ENCODE measurements at regions not wholly inside any gene's neighbourhood (a gene's known extent, or its start where the extent isn't known, plus 50 kb on each side); places are given as distances from the start of the nearest gene placed in this dataset.

- 85% methylated on average over 7 of the region's 7 CpGs; no CpG with 5 or more reads in 1 of the 2 experiments for WGBS, 2 experiments (ENCODE audit: extremely low coverage in 1 of 2, insufficient coverage in 1 of 2, insufficient read length in 1 of 2, insufficient replicate concordance in 2 of 2, low coverage in 1 of 2, low lambda C conversion rate in 2 of 2, missing lambda C conversion rate in 1 of 2)
- Histone ChIP-seq H2BK12ac (ENCODE audit: low read depth, low read length) (no peak overlapping the region), H3K27me3 (replicated peaks in 1 of 4; ENCODE audit: control insufficient read depth in 3 of 4, extremely low read depth in 1 of 4, insufficient read depth in 3 of 4, low read length in 3 of 4) (no peaks in the 10 kb centered on the region), H4K5ac (ENCODE audit: insufficient read length, low read depth, low read length) (no peak overlapping the region), H3K4ac (replicated peaks; ENCODE audit: insufficient read length, low read depth, low read length) (no peak overlapping the region), H3K79me1 (ENCODE audit: low read depth, low read length) (no peaks in the 10 kb centered on the region), H3K23ac (ENCODE audit: insufficient read length) (no peak overlapping the region), H3K79me2 (ENCODE audit: control insufficient read depth in 1 of 2, insufficient read depth in 2 of 2, low read length in 2 of 2) (no peaks in the 10 kb centered on the region), H3K14ac (ENCODE audit: insufficient read length) (no peak overlapping the region), H2AK5ac (ENCODE audit: low read depth, low read length) (no peak overlapping the region), H2BK5ac (ENCODE audit: low read depth, low read length) (no peak overlapping the region), H2AFZ (ENCODE audit: low read length) (no peak overlapping the region), H2BK15ac (ENCODE audit: low read length) (no peak overlapping the region), H3K18ac (ENCODE audit: extremely low read depth, low read length) (no peak overlapping the region), H2BK20ac (ENCODE audit: low read length) (no peak overlapping the region), H3K4me3 (ENCODE audit: extremely low read depth in 1 of 4, insufficient read depth in 2 of 4, low read depth in 3 of 4, low read length in 4 of 4) (no peak overlapping the region), H3K4me1 (replicated peaks in 1 of 4; ENCODE audit: control insufficient read depth in 3 of 4, insufficient read depth in 4 of 4, low read length in 3 of 4) (no peaks in the 10 kb centered on the region), H2BK120ac (replicated peaks; ENCODE audit: low read depth, low read length) (no peak overlapping the region), H4K8ac (ENCODE audit: extremely low read depth, insufficient read depth, low read length) (no peak overlapping the region), H3K9me3 (ENCODE audit: insufficient read depth in 2 of 2, low read depth in 1 of 2, low read length in 1 of 2) (no peaks in the 10 kb centered on the region), H3K4me2 (ENCODE audit: insufficient read depth in 1 of 2, low read depth in 2 of 2, low read length in 2 of 2) (no peak overlapping the region), H3K23me2 (ENCODE audit: low read depth, low read length) (no peaks in the 10 kb centered on the region), H4K20me1 (replicated peaks in 1 of 2; ENCODE audit: control insufficient read depth in 1 of 2, insufficient read depth in 2 of 2, low read length in 2 of 2) (no peaks in the 10 kb centered on the region), H3K27ac (ENCODE audit: low read depth, low read length) (no peak overlapping the region), H3K9ac (replicated peaks in 1 of 4; ENCODE audit: extremely low read depth in 1 of 4, low read depth in 3 of 4, low read length in 3 of 4) (no peak overlapping the region), H3K36me3 (ENCODE audit: control insufficient read depth in 2 of 4, insufficient read depth in 4 of 4, low read length in 3 of 4) (no peaks in the 10 kb centered on the region), H4K91ac (replicated peaks; ENCODE audit: insufficient read length, low read length) (no peak overlapping the region), H3K56ac (replicated peaks; ENCODE audit: insufficient read length, low read depth, low read length) (no peak overlapping the region)
- TF ChIP-seq TEAD4 (IDR thresholded peaks at IDR 0.05; ENCODE audit: low read depth, low read length) (no peak), POLR2AphosphoS5 (IDR thresholded peaks at IDR 0.05; ENCODE audit: low read depth, low read length) (no peak), RAD21 (IDR thresholded peaks at IDR 0.05 in 1 of 2, conservative IDR thresholded peaks at IDR 0.05 in 1 of 2; ENCODE audit: low read depth in 2 of 2, low read length in 2 of 2) (no peak), POU5F1 (IDR thresholded peaks at IDR 0.05; ENCODE audit: low read depth, low read length) (no peak), NANOG (IDR thresholded peaks at IDR 0.05; ENCODE audit: insufficient read depth, low read depth, low read length, poor library complexity, severe bottlenecking) (no peak), SAP30 (IDR thresholded peaks at IDR 0.05; ENCODE audit: insufficient read depth, insufficient replicate concordance, low read length) (no peak)
- POLR2A ChIA-PET (ENCODE audit: partially characterized antibody) = no interaction called here
- CTCF ChIA-PET (ENCODE audit: partially characterized antibody) = interaction anchor here (0.6 to 1.0 kb wide), 4 partner anchors 12 to 700 kb away, joined by 3 to 5 read pairs (median 3); no protein-coding TSS in a partner anchor
- FAIRE-seq (no peak), DNase-seq (ENCODE audit: low read depth in 1 of 2, low spot score in 2 of 2) (no peak)
These were observed 1633.9 kb downstream of the GRIK2 start for GRCh38 chr6:103027271-103027931.

Measured in H1 (cell line).